Head of caudate nucleus (tissue), 42 donors: ENCODE measurements at regions not wholly inside any gene's neighbourhood (a gene's known extent, or its start where the extent isn't known, plus 50 kb on each side); places are given as distances from the start of the nearest gene placed in this dataset.
"Not testable (repeated sequence)": the region's sequence is repeated elsewhere in the genome, so short reads cannot be mapped to it uniquely, and the experiment has no call there.

ENCODE experiments used
- DNase-seq, 42 donors: peaks; one replicate each; pipeline versions ENCODE4 v3.0.0 to v3.0.0-alpha.2; 2020 to 2021; ENCODE audit warnings: mixed read lengths in 7 of 42
- intact Hi-C: fragments of 100-400 bp; cut with DNase I; formaldehyde crosslinking; loops from one replicate; pipeline ENCODE4 v1.15.0; 2022

DNA sequence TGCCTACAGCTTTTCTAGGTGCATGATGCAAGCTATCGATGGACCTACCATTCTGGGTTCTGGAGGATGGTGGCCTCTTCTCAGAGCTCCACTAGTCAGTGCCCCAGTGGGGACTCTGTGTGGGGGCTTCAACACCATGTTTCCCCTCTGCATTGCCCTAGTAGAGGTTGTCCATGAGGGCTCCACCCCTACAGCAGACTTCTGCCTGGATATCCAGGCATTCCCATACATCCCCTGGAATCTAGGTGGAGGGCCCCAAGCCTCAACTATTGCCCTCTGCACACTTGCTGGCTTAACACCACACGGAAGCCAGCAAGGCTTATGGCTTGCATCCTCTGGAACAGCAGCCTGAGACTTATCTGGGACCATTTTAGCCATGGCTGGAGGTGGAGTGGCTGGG, 1299.9 kb upstream of the MIR17HG start:
- intact Hi-C loops, result no loop called here
- DNase-seq, result no peak

DNA sequence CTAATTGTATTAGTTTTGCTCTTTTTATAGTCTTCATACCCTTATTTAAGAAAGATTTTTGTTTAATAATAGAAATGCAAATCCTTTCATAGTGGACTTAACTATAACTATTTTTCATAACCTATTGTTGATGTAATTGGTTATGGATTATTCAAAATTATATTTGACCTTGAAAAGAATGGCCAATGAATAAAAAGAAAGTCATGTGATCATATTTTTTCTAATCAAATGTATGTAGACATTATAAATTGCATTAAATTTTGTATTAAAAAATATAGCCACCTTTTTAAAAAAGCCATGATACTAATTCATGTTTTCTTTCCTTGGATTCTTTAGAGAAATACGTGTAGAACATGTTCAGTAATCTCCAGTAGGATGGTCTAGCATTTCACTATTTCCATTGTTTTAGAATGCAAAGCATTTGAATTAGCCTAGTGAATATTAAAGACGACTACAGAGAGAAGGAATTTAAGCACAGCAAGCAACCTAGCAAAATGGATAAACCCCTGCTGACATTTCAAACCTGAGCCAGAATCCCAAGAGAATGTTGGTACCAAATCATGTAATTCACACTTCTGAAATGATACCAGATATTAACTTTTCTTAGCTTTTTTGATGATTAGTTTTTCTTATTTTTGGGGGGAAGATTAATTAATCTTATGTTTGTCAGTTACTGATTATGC, 1297.4 kb upstream of the MIR17HG start:
- DNase-seq, result no peak
- intact Hi-C loops, result no loop called here

DNA sequence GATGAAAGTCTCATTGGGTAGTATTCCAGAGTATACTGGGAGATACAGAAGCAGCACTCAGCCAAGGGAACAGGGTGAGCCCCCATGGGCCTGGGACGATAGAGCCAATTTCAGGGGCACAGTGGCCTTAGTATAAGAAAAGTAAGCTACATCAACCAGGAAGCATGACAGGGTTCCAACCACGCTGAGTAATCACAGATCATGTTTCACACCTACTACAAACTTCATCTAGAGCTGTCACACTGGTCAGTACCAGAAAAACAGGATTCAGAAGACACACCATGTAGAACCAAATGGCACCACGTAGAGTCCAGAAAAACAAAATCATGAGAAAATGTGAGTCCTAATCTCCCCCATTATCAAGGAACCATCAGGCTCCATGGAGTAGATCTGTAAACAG, 1292.4 kb upstream of the MIR17HG start:
- intact Hi-C loops, result no loop called here
- DNase-seq, result no peak

DNA sequence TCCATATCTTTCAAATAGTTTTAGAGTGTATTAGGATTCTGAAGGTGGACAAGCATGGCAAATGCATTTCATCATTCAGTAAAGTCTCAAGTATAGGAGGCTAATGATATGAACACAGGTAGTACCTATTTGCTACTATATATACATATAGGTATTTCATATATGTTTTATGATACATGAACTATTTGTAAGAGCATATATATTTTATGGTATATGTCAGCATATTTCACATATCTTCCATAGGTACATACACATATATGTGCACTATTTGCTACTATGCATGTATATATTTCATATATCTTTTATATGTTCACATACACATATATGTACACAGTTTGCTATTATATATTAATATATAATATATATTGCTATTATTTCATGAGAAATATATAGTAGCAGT, 1291.7 kb upstream of the MIR17HG start:
- DNase-seq, result no peak
- intact Hi-C loops, result no loop called here

DNA sequence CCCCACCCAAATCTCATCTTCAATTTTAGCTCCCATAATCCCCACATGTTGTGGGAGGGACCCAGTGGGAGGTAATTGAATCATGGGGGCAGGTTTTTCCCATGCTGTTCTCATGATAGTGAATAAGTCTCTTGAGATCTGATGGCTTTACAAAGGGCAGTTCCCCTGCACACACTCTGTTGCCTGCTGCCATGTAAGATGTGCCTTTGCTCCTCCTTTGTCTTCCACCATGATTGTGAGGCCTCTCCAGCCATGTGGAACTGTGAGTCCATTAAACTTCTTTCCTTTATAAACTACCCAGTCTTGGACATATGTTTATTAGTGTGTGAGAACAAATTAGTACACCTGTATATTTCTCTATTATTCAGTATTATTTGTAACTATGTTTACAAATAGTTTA, 1283.3 kb upstream of the MIR17HG start:
- DNase-seq, intact Hi-C loops: not testable (repeated sequence)

DNA sequence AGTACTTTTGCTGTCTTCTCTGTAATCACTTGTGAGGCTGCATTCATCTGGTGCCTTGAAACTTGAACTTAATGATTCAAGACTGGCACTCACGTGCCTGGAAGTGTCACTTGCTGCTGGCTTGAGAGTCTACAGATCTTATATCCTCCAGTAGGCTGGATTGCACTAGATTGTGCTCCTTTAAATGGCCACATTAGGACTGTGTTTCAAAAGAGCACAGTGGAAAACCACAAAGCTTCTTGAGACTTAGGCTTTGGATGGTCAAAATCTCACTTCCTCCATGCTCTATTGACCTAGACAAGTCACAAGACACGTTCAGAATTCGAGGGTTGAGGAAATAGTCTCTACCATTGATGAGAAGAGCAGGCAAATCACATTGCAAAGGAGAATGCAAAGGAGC, 1278.8 kb upstream of the MIR17HG start:
- DNase-seq, result no peak
- intact Hi-C loops, result no loop called here

DNA sequence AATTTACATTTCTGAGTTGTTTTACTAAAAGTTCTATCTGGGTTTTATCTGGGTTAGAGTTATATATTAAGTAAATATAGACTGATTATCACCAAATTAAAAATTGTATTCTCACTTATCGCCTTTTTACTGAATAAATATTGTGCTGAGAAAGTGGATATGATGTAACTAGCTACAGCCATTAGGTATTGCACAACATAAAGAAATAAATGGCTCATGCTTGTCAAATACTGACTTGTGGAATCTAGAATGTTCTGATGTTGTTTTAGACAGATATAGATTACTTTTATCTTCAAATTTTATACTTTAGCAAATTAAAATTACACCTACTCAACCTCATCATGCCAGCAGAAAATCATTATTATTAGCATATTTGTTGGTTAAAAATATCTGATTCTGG, 1277.1 kb upstream of the MIR17HG start:
- intact Hi-C loops, result no loop called here
- DNase-seq, result no peak

DNA sequence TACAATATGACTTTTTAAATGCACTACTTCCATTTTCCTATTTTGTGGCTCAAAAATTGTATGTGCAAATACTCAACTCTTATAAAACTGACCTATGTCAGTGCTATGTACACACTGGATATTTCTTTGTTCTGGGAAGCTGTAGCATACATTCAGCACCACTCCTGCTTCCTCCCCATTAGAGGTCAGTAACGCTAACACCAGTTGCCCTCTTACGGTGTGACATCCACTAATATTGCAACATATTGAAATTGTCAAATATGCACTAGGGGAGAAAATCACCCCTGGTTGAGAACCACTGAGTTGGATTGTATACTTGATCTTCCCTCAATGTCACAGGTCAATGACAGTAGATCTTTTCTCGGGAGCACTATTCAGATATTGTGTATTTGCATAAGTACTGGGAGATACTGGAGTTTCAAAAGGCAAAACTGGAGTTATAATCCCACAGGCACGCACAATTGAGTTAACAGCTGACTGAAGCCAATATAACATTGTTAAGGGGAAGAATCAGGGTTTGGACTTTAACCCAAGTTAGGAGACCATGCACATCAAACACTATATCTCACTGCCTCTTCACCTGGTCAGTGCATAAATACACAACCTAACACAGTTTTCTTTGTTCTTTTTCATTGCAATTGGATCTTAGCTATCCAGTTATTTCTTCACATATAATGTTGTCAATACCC, 1276.5 kb upstream of the MIR17HG start:
- intact Hi-C loops, result no loop called here

DNA sequence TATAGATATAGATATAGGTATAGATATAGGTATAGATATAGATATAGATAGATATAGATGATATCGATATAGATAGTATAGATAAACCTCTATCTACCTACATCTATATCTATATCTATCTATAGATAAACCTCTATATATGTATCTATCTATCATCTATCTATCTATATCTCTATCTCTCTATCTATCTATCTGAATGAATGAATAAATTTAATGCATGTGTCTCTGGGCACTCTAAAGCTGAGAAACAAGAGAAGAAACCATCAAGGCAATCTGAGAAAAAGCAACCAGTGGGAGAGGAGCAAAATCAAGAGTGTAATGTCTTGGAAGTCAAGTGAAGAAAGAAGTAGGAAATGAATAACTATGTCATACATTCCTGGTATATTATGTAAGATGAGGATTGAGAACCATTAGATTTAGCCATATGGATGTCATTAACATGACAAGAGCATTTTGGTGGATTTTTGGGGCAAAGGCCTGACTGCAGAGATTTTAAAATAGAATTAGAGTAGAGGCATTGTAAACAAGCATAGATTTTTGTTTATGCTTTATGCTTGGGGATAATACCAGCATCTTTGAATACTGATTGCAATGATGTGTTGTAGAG, 1262.7 kb upstream of the MIR17HG start:
- intact Hi-C loops, result no loop called here

More for the DNA sequence above, 1276.5 kb upstream of the MIR17HG start:
- DNase-seq, result no peak

DNA sequence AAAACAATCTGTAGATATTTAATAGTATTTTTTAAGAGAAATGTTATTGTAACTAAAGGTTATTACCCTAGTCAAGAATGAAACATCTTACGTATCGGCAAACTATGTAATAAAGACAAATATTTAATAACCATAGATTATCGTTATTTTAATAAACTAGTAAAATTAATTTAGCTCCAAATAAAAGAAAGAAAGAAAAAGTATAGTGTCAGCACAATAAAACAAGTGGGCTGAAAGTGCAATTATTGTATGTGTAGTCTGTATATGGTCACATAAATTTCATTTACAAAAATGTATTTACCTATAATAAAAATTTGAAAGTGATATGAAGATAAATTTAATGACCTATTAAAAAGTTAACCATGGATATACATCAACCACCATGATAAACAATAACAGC, 1258.4 kb upstream of the MIR17HG start:
- DNase-seq, result no peak
- intact Hi-C loops, result no loop called here

More for the DNA sequence above, 1262.7 kb upstream of the MIR17HG start:
- DNase-seq, result no peak

DNA sequence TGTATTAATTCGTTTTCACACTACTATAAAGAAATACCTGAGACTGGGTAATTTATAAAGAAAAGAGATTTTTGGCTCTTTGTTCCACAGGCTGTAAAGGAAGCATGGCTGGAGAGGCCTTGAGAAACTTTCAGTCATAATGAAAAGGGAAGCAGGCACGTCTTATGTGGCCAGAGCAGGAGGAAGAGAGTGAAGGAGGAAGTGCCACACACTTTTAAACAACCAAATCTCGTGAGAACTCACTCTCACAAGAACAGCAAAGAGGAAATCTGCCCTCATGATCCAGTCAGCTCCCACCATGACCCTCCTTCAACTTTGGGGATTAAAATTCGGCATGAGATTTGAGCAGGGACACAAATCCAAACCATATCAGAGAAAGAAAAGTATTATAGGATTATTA, 1255.9 kb upstream of the MIR17HG start:
- no peak for DNase-seq

DNA sequence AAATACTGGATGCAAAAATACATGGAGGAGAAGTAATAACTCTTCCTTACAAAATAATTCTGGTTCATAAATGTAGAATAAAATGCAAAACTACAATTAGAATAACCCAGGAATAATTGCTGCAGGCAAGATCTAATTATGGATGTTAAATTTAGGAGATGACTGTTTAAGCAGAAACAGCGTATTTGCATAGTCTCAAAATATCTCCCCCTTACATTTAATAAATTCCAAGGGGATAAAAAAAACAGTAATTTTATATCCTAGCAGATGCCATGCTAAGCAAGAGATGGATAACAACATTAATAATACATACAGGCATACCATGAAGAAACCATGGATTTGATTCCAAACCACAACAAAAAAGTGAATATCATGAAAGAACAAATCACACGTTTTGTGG, 1253.1 kb upstream of the MIR17HG start:
- DNase-seq, result no peak
- intact Hi-C loops, result no loop called here

More for the DNA sequence above, 1255.9 kb upstream of the MIR17HG start:
- intact Hi-C loops, result no loop called here

DNA sequence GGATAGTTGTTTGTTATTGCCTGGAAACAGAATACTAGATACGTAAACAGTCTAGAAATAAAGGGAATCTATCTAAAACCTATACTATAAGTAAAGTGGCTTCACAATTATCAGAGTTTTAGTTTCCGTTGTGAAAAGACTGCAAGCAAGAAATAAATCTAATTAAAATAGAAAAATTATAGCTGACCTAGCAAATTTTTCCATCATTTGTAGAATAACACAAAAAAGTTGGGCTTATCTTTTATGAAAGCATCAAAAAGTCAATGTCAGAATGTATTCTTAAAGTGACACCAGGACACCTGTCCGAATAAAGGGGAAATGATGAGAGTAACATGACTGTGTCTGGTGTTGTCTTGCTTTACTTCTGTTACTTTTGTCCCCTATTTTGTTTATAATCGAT, 1248.9 kb upstream of the MIR17HG start:
- no peak for DNase-seq
- intact Hi-C loops, result no loop called here

DNA sequence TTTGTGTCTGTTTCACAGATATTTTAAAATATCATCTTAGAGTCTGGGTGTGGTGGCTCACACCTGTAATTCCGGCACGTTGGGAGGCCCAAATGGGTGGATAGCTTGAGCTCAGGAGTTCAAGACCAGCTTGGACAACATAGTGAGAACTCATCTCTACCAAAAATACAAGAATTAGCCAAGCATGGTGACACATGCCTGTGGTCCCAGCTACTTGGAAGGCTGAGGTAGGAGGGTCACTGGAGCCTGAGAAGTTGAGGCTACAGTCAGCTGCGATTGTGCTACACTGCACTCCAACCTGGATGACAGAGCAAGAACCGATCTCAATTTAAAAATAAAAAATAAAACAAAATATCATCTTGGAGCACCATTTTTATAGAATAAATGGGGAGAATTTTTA, 1247.6 kb upstream of the MIR17HG start:
- intact Hi-C loops, result no loop called here
- no peak for DNase-seq

DNA sequence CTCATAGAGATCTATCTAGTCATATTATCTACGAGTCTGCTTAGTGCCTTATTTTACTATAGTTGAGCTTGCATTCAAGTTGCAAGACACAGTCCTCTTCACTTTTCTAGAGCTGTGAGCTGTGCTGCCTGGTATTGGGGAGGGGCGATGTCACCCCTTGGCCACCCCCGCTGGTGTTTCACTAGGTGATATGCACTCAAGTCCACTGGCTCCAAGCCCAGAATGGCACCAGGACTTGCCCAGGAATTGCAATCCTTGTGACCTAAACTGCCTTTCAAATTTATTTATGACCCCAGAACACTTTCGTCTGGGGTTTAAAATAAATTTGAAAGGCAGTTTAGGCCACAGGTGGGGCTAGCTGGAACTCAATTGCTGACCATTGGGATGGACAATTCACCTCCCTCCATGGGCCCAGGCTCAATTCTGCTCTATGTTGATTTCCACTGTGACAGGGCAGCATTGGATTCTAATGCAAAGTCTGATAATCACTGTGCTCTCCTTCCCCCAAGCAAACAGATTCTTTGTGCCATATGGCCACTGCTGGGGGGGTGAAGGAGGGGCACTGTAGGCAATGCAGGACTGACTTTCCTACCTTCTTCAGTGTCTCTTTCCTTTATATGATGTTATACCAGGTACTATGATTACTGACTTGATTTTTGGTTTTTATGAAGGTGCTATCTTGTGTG, 1244.2 kb upstream of the MIR17HG start:
- no peak for DNase-seq
- intact Hi-C loops, result no loop called here

DNA sequence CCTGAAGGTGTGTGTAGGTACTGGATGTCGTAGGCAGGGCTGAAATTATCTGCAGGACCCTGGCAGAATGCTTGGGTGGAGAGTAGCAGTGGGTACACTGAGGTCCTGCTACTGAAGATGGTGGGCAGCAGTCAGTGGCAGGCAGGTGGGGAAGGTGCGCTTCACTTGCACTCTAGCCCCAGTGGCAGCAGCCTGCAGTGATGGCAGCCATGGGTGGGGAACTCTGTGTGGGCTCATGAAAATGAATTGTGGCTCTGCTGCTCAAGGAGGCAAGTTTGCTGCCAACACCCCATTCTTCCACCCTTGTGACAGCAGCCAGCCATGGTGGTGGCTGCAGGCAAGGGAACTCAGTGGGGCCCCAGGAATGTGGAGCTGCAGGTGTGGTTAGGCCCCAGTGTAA, 1242.7 kb upstream of the MIR17HG start:
- intact Hi-C loops, result no loop called here
- DNase-seq, result no peak

DNA sequence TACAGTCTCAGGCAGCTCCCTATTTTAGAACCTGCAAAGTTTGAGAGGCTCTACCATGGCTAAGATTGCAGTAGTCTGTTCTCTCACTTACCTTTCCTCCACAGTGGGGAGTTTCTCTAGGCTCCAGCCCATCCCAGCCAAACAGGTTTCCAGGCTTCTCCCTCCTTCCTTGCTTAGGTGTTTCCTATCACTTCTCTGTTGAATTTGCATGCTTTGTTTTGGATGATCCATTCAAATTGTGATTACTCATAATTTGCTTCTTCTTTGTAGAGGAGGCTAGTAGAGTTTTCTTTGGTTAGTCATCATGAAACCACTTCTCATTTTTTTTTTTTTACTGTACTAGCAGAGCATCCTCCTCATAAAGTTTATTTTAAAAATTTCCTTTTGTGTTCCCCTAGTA, 1242.2 kb upstream of the MIR17HG start:
- DNase-seq, result no peak
- intact Hi-C loops, result no loop called here

DNA sequence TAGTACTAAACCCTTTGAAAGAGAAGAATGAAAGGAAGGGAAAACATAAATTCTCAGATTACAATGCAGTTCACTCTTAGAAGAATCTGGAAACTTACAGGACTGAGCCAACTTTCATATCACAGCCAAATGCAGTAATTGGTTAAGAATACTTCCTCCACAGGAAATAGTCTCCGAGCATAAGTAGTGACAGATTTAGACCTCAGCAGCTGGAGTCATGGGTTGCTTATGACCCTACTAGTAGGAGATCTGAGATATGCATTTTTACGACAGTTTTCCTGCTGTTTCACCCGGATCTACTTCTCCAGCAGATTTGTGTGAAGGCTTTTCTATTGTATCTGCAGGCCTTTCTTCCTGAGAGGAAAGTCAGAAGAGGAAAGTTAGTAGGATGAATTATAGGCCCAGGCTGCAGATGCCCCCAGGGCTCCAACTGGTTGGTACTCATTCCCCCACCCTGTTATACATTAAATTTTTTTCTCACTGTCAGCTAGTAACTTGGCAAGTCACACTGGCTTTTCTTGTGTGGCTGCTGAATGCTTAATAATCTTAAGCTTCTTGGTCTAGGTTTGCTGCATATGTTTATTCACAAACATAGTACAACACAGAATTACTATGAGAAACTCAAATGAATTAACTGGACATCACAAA, 1241.5 kb upstream of the MIR17HG start:
- intact Hi-C loops, result no loop called here
- no peak for DNase-seq

DNA sequence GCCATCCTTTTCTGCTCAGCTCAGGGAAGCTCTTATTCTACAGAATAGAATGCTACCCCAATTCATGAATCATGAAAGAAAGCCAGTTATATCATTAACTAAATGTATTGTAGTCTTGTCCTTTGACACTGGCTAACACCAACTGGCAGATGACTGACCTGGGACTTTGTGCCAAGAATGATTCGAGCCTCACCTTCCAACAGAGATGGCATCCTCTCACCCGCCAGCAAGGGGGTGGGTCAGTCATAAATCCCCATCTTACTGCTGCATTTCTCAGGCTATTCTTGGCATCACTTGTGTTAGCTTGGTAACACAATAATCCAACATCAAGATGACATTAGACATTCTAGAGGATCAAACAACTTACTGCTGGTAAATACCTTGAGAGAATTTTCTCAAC, 1239.8 kb upstream of the MIR17HG start:
- no peak for DNase-seq

DNA sequence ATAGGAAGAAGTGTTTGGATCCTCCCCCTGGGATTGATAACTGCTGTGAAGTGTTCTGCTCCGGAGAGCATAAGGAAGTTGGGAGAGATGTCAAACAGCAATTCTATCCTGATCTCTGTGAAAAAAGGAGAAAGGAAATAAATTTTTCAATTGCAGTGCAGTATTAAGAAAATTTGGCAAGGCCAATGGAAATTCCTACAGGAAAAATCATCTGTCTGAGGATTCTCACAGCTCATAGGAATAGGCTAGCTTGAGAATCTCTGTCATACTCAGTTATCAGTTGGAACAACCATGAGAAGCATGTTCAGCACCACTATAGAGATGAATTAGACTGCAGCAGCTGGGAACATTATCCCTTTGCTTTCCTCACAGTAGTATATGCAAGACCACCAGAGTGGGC, 1238.9 kb upstream of the MIR17HG start:
- intact Hi-C loops, result no loop called here
- DNase-seq, result no peak

More for the DNA sequence above, 1239.8 kb upstream of the MIR17HG start:
- intact Hi-C loops, result no loop called here
